Activated CD8-positive, alpha-beta memory T cell treated with anti-CD3 and anti-CD28 coated beads for 1 hour (primary cell): ENCODE measurements at regions not wholly inside any gene's neighbourhood (a gene's known extent, or its start where the extent isn't known, plus 50 kb on each side); places are given as distances from the start of the nearest gene placed in this dataset.

ENCODE experiments used
- DNase-seq, 2 donors: peaks; one replicate each; pipeline ENCODE4 v3.0.0-alpha.2; 2020; ENCODE audit warnings: low read depth in 1 of 2; ENCODE audit errors: extremely low read depth in 1 of 2

DNA sequence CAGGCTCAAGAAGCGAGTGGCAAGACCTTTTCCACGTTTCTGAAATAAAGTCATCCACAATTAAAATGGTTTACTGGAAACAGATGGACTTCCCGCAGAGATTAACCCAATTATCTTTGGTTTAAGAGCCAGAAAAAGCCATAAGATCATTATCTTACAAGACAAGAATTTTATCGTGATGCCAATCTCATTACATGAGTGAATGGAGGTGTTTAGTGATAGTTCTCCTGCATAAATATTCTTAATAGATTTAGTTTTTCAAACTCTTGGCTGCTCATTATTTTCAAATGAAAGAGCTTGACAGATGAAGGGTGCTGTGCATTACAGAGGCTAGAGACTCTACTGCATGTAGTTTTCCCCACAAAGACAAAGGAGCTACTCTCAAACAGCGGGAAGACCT is 1028.4 kb upstream of the PIK3C3 start:
- DNase-seq: no peak

DNA sequence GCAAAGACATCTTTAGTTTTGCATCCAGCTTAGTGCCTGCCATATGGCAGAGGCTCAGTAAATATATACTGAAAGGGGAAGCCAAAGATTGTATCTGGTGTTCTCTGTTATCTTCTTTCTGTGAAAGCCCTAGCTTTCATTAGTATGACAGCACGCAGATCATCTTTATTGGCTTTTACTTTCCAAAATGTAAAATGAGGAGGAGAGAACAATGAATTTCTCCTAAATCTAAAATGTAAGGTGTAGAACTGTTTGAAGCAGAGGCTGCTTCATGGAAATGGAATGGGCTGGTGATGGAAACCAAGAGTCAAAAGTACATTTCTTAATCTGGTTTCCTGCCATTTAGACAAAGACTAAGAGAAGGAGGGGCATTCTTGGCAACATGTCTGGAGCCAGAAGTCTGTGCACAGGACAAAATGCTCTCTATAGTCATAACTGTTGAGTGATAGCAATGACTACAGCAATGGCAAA is 1029.9 kb upstream of the PIK3C3 start:
- no peak for DNase-seq

DNA sequence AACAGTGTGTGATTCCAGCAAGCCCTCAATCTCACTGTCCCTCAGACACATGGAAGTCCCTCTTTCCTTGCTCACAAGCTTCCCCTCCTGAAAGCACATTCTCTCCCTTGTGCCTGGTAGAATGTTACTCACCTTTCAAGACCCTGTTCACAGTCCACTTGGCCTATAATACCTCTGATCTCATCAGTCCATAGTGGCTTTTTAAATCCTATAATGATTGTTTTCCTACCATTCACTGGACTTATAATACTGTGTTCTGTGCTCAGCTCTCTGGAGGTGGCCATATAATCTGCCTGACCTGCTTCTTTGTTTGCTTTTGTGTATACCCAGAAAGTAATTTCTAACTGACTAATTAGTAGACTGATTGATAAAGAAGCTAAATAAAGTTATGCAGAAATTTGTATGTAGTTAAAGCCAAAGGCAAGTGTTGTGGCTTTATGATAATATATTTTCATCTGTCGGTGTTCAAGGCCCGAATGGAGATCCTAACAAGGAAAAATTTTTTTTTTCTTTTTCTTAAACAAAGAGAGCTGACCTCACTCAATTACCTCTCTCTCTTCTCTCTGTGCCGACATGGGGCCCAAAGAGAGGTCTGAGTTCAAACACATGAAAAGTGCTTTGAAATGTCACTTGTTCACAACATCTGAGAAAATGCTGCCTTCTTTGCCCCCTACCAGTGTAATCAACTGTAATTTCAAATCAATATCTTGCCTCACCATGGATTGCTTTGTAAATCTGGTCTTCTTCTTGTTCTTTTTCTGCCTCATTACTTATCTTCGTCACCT is 1033.0 kb upstream of the PIK3C3 start:
- DNase-seq: no peak

DNA sequence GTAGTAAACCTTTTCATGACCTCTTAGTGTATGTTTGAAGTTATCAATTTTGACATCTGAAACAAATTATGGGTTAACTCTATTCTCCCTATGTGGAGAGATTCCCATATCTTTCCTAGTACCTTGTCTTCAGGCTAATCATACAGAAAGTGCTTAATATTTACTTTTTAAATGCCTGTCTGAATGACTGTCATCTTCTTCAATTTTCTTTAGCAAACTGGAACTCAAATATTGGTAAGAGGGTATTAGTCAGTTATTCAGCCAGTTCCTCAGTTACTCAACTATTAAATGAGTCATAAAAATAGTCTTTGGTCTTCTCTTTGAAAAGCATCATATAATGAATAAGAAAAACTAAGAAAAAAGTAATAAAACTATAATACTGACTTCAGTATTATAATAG is 1038.0 kb upstream of the PIK3C3 start:
- DNase-seq: no peak

DNA sequence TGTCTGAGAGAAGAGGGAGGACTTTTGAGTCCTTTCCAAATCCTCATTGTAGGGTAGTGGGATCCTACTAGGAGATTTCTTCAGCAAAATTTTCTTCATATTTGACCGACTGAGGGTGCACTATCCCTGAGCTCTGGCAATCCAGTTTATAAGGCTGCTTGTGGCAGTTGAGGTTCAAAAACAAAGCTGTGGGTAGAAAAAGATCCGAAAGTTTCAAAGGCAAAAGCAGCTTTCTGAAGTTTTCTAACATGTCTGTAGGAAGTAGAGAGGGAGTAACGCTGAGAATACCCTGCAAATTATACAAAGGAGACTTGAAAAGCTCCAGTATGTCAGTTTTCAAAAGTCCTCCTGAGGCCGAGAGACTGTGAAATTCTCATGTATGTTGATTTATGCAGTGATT is 1039.3 kb upstream of the PIK3C3 start:
- DNase-seq: no peak

DNA sequence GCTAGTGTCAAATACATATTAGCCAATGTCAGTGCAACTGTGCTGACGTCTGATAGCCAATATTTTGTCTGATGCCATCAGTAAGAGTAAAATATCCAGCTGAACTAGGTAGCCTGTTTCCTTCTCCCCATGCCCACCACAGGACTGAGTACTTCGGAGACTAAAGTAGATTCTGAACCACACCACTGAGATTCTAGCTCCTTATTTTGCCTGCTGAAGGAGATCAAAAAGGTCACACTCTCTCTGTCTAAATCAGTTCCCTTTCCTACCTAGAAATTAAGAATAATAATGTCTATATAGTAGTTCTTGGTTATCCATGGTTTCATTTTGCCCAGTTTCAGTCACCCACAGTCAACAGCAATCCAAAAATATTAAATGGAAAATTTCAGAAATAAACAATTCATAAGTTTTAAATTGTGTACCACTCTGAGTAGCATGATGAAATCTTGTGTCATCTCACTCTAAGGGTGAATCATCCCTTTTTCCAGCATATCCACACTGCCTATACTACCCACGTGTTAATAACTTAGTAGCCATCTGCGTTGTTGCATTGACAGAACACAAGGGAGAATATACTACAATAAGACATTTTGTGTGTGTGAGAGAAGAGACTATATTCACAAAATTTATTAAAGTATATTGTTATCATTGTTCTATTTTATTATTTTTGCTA is 1043.3 kb upstream of the PIK3C3 start:
- DNase-seq: no peak

DNA sequence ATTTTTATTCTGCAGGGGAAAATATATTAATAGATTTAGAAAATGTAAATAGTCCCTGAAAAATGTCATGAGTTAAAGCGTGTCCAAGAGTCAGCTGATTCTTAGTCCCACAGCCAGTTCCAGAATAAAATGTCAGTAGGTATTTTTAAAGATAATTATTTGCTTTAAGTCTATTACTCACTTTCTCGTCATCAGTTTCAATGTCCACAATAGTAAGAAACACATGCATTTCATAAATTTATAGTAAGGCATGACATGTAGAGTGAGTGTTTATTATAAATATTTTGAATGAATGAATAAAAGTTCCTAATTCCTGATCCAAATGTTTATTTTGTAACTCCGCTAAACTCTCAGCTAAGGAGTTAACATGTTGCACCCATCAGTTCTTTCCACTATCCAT is 1044.0 kb upstream of the PIK3C3 start:
- DNase-seq: no peak

DNA sequence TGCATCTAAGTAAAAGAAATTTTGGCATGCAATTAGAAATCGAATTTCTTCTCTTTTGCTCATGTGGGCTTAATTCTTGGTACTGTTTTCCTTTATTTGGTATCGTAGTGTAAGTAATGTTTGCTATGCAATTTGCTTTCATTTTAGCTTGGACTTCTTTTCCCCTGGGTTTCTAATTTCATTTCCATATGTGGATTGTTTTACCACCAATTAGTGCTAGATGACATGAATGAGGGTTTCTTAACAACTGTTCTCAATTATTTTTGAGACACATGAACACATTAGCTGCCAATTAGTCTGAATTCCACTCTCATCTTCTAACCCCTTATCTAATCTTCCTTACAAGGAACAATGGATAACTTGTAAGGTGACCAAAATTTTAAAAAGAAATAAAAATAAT is 1047.2 kb upstream of the PIK3C3 start:
- DNase-seq: no peak

DNA sequence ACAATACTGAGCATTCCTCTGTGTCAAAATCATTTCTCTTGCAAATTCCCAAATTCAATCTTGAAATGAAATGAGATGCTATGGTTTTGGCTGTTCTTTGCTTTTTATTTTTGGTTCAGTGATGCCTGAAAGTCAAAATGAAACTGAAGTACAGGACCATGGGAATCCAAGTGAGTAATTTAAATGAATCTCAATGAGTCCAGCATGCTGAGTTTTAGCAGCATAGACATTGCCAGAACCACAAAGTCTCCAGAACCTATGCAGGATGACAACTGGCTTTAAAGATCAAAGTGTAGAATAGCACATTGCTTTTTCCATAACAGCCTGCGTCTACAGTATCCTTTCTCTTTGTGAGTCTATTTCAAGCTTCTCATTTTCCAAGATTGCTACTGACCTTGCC is 1050.7 kb upstream of the PIK3C3 start:
- no peak for DNase-seq

DNA sequence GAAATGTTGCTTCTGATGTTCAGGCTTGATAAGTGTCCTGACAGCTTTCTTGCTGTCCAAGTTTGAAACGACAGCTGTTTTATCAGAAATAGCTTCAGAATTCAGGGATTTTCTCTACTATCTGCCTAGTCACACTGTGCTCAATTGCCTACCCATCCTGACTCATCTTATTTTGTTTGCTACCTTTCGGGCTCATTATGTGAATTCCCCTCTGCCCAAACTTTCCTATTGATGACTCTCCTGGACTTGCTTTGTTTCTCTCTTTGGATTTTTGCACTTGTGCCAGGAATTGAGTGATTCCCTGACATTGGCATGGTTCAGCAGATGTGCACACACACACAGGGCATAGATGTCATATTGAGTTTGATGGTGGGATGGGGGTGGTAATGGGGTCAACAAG is 1052.6 kb upstream of the PIK3C3 start:
- DNase-seq: no peak

DNA sequence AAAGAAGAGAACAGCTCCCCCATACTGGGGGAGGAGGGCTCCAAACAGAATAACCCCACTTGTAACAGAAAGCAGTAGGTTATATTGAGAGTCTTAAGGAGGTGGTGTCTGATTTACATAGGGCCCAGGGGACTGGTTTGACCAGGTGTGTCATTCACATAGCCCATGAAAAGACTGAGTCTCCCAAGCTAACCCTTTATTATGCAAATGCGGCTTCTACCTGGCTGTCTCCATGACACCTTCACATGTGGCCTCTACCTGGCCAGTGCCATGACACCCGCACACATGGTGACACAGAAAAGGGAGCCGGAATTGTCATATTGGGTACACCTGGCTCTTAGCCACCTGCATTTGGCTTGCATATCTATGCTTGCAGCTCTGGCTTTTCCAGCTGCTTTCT is 1057.2 kb upstream of the PIK3C3 start:
- DNase-seq: no peak

DNA sequence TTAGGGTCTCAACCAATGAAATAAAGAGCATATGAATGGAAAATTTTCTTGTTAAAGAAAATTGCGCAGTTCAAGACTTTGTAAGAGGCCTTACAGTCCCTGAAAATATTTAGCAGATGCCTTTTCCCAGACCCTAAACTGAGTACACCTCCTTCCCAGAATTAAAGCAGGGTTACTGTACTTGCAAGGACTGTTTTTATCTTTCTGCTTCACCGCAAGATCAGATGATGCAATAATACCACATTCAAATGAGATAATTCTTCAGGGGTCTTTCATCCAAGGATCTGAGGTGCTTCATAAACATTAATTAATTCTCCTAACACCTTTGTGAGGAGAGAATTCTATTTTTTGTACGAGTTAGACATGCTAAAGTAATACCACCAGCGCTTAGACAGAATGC is 1071.8 kb upstream of the PIK3C3 start:
- no peak for DNase-seq

DNA sequence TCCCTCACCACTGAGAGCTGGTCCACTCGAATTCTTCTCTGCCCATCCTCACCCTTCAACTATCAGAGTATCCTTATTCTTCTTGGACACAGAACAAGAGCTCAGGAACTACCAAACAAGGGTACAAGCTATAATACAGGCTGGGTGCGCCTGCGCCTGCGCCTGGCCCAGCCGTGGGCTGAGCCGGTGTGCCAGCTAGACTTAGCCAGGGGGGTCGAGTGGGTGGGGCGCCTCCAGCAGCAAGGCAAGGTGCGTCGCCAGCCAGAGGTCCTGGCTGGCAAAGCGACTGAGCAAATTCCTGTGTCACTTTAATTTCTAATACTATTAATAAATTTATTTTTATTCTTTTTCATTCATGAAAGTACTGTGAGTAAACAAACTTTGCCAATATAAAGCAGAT is 1072.6 kb upstream of the PIK3C3 start:
- DNase-seq: no peak

DNA sequence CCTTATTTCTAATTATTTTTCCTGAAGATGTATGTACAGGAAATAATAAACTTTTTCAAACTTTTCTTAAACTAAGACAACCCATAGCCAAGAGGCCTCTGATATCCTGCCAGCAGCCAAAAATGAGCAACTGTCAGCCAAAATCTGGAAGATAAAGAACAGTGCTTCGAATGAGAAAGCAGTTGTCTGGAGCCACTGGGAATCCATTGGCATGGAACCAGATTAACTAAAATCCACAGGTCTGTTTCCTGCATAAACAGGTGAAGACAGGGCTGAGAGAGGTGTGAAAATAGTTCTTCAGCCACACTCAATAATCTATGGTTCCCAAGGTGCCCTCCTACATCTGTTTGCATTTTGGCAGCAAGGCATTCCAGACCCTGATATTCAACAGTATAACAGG is 1076.7 kb upstream of the PIK3C3 start:
- no peak for DNase-seq

DNA sequence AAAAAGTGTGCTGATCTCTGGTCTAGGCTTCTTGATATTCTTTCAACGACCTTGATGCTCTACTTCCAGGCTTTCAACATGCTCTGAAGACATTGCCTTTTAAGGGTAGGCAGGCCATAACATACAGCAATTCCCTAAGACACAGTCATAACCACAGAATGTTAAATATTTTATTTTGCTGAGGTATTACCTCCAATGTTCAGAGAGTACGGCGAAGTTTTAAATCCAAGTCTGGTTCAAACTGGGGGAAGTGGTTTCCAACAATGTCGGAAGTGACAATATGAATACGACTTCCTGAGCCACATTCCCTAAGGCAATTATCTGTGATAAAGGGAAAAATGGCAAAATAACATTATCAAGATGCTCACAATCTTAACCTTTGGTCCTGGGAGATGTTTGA is 1077.9 kb upstream of the PIK3C3 start:
- DNase-seq: no peak

DNA sequence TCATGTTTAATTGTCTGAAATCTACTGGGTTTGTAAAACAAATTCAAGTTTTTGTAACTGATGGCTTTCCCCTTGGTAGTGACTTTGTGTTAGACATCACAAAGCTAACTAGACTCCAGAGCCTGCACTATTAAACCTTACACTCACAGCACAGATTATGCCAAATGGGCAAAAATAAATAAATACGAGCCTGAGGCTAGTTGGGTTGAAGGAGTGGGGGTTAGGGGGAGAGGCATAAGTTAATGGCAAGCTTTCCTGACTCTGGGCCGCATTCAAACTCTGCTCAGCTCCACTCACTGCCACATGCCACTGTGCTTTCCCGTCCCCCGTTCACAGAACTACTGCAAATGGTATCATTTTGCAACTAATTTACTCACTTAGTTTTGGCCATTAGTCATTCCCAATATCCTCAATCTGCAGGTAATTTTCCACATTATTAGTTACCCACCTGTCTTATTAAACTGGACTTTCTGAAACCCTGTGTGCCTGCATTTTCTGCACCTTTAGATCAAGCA is 1079.9 kb upstream of the PIK3C3 start:
- DNase-seq: no peak

DNA sequence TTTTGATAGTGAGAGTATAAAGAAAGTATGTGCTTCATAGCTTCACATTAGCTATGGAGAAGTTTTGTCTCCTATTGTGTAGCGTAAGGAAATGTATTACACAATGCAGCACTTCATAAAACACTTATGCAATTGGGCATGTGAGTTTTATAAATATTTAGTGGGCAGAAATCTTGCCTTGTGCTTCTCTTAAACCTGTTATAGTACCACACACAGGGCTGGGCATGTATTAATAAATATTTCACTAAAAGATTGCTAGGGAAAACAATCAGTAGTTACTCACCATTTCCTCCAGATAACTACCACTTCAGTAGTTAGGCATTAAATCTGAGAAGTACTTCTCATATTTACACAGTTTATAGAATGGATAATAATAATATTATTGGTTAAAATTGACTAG is 1080.8 kb upstream of the PIK3C3 start:
- no peak for DNase-seq

DNA sequence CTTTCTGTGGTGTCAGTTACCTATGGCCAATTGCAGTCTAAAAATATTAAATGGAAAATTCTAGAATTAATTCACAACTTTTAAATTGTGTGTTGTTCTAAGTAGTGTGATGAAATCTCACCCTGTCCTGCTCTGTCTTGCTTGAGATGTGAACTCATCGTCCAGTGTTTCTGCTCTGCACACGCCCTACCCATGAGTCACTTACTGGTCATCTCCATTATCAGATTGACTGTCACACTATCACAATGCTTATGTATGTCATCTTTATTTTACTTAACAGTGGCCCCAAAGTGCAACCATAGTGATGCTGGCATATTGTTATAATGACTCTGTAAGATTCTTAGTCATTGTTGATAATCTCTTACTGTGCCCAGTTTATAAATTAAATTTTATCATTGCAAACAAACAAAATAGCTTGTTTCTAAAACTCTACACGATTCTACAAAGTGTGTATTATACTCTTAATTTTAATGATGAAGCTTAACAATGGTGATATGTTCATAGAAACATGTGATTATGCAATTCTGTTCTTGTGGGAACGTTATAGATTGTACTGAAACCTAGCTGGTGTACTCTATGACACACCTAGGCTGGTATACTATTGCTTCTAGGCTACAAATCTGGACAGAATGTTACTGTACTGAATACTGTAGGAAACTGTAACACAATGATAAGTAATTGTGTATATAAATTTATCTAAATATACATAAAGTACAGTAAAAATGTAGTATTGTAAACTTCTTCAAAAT is 1086.8 kb upstream of the PIK3C3 start:
- DNase-seq: no peak

DNA sequence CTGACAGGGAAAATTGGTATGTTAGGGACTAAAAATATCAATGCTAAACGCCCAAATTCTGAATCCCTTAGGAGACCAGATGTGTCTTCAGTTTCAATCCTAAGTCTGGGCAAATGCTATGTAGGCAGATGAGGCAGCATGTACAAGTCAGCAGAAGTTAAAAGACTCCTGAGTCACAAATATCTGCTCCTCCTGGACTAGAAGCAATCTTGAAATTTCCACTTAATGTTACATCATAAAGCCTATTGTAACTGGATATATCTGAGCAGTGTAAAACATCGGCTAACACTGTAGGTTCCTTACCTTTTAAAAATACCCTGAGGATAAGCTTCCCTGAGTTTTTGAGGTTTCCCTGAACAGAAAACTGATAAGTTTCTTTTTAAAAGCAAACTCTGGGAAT is 1087.6 kb upstream of the PIK3C3 start:
- no peak for DNase-seq

DNA sequence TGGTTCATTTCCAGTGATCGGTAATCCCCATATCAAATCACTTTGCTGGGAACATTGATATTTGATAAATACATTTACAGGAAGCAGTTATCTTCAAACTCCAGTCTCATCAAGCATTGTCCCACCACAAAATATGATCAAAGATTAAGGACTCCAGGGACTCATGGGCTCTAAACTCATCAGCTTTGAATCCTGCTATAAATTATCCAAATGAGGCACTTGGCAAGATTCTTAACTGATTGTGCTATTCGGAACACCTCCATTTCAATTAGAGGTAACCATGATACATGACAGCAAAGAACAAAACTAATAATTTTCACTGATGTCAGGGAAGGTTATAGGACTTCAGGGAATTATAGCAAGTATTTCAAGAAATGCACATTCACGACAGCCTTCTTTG is 1088.1 kb upstream of the PIK3C3 start:
- no peak for DNase-seq

DNA sequence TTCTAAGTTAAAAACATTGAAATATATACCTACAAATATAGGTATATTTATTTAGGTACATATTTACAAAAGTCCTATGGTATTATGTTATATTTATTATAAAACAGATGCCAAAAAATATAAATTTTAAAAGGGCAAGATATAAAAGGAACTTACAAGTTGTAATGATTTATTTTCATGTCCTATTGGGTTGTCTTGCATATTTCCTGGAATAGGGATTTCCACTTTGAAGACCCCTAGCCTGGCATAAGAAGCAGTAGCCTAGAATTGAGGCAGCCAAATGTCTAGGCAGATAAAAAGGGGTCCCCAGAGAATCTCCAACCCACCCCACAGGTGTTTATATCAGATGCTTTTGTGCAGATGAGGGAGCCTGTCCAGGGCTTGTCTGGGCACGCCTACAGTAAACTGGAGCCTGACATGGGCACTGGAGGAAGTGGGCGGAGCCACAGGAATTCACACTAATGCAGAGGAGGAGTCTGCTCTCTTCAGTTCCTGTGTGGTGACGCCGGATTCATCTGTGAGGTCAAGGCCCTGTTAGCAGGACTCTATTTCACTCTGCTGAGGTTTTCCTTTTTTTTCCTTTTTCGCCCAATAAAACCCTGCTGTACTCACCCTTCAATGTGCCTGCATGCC is 1088.9 kb upstream of the PIK3C3 start:
- DNase-seq: no peak
